GM12874 (cell line): ENCODE measurements at regions not wholly inside any gene's neighbourhood (a gene's known extent, or its start where the extent isn't known, plus 50 kb on each side); places are given as distances from the start of the nearest gene placed in this dataset.

Experiments used
- TF ChIP-seq, protein P1 (sequence below): IDR thresholded peaks from 2 replicates; pipeline ENCODE4 v1.5.1; 2011; ENCODE audit warnings: low read depth, mild to moderate bottlenecking, control low read depth, low read length, moderate library complexity; ENCODE audit not compliant: insufficient read depth

DNA sequence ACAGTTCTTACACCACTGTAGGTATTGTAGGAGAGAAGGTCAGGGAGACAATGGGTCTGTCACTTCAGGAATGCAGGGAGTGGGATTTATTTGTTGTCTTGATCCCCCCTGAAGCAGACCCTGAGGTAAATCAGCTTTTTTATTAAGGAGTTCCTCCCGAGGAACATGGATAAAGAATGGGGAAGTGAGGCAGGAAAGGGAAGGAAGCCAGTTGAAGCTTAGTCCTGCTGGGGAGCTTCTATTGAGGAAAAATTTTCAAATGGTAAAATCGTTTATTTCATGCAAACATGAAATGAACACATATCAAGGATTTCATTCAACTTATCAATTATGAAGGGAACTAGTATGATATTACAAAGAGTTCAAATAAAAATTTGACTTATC, 318.6 kb upstream of the PIK3R1 start:
- TF ChIP-seq, protein P1, sequence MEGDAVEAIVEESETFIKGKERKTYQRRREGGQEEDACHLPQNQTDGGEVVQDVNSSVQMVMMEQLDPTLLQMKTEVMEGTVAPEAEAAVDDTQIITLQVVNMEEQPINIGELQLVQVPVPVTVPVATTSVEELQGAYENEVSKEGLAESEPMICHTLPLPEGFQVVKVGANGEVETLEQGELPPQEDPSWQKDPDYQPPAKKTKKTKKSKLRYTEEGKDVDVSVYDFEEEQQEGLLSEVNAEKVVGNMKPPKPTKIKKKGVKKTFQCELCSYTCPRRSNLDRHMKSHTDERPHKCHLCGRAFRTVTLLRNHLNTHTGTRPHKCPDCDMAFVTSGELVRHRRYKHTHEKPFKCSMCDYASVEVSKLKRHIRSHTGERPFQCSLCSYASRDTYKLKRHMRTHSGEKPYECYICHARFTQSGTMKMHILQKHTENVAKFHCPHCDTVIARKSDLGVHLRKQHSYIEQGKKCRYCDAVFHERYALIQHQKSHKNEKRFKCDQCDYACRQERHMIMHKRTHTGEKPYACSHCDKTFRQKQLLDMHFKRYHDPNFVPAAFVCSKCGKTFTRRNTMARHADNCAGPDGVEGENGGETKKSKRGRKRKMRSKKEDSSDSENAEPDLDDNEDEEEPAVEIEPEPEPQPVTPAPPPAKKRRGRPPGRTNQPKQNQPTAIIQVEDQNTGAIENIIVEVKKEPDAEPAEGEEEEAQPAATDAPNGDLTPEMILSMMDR = no peak

DNA sequence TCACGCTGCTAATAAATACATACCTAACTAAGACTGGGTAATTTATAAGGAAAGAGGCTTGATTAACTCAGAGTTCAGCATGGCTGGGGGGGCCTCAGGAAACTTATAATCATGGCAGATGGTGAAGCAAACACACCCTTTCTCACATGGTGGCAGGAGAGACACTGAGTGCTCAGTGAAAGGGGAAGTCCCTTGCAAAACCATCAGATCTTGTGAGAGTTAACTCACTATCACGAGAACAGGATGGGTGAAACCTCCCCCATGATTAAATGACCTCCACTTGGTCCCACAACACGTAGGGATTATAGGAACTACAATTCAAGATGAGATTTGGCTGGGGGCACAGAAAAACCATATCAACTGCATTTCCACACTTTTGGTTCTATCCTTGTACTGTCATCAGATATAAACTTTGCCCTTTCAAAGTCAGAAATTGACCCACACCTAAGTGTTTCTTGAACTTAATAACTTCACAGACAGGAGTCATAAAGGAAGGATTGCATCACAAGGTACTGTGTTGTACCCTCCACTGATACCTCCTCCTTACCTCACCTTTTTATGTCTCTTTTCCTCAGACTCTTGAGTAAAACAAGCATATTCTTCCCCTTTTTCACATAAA, 319.1 kb upstream of the PIK3R1 start:
- TF ChIP-seq, protein P1 = no peak

DNA sequence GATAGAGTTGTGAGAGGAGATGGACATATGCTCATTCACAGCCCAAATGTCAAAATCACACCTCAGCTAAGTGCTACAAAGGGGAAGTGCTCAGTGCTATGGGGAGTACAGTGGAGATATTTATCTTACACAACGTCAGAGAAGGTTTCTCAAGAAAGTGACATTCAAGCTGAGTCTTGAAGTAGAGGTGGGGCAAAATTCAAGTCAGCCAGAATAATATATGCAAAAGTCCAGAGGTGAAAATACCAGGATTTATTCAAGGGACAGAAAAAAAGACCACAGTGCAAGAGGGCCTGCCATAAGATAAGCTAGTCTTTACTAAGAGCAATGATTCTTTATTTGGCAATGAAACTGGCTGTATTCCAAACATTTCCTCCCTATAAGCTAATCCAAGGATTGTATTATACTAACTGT, 327.8 kb upstream of the PIK3R1 start:
- TF ChIP-seq, protein P1 = no peak

DNA sequence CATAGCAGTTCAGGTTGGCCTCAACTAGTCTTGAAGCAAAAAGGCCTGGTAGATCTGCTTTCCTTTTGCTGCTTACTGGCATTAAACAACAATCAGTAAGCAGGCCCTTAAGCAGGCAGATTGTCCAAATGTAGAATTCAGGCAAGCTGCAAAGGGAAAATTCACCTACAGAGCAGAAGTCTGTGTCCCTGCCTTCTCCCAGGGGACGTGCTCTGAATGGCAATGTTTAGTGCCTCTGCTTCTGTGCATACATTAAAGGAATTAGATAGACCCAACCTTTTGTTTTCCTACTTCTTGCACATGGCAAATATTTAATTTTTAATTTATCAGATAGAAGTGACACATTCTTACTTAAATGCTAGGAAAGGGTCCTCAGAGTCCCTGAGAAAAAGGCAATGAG, 328.8 kb upstream of the PIK3R1 start:
- TF ChIP-seq, protein P1 = no peak

DNA sequence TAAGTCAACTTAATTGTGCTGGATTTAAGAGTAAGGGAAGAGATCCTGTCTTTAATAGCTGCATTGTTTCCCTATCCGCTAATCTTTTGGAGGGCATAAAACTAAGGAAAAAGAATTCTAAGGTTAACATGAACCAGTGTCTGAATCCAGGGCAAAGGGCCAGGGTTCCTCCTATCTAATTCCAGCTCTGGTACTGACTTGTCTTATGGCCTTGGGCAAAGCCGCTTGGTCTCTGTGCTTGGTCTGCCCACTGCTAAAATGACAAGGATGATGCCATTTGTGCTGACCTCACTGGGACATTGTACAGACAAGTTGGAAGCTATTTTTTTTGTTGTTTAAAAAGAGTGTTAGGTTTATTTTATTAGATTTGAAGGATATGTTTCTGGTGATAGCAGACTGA, 334.7 kb upstream of the PIK3R1 start:
- TF ChIP-seq, protein P1 = no peak

DNA sequence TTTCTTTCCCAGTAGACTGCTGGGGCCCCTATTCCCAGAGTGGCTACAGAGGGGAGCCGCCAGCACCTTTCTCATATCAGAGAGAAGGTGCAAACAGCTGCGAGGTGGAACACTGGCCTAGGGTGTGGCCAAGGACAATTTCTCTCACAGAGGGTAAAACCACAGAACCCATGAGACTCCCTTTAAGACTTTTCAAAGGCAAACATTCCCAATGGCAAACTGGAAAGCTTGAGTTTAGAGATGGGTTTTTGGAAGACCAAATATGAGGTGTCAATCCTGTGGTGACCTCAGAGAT, 335.1 kb upstream of the PIK3R1 start:
- TF ChIP-seq, protein P1 = no peak

DNA sequence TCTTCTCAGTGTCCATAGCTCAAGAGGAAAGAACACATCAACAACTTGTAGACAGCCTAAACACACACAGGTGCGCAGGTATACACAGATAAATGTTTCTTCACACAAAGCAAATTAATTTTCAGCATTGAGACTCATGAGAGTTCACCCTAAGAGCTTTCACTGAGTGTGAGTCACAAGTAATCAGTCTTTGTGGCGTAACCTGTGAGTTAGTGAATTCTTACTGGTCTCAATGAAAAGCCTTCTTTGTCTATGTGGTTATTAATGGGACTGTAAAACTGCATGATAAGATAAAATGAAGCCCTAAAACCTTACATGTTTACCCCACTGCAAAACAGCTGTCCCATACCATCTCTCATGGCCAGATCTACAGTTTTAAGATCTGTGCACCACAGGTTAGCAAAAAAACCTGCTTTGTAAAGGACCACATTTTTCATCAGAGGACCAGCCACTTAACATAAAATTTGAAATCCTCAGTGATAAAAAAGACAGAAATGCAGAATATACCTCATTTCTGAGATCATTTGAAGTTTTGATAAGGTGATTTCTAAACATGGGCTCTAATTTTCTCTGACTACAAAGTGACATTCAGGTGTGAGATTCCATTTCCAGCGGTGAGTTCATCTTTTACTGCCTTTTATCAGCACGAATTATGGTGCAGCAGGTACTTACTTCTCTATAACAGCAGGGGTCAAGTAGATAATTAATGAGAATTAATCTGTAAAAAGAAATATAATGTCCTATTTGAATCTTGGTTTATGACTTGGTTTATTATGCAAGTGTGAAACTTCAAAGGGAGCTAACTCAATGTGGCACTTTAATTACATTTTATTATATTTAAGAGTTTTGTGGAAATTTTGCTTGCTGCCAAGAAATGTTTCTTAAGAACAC, 335.7 kb upstream of the PIK3R1 start:
- TF ChIP-seq, protein P1 = no peak
